ENCODE measurements at regions not wholly inside any gene's neighbourhood (a gene's known extent, or its start where the extent isn't known, plus 50 kb on each side); places are given as distances from the start of the nearest gene placed in this dataset.

DNA sequence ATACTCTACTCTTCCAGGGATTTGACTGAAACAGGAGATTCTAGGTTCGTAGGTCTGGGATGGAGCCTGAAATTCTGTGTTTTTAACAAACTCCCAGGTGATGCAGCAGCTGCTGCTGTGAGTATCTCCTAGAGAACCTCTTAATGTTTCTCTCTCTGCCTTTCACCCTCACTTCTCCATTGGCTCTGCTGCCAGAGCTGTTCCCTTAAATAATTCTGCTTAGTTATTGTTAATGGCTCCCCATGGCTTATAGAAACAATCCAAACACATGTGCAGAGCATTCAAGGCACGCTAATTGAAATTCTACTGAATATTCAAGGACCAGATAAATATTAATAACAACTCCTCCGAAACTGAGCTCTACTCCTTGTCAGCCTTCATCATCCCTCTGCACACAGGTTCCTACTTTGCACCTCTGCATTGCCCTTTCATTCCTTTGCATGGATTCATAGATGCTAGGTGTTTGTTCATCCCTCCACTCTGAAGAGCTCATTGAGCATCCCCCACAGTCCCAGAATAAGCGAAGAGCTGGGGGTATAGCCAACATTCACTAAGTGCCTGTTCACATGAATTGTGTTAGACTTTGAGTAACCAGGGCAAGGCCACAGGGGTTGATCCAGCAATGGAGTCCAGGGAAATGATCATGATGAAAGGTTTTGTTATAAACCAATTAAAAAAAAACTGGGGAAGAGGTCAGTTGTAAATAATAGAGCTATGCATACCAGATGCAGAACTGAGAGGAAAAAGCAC is 488.4 kb upstream of the JAG1 start:
- no peaks in the 10 kb centered on the region for H4K20me1 ChIP-seq (ENCODE audit: insufficient read depth, low read length)
- H3K4me3 ChIP-seq (ENCODE audit: low read depth, low read length, poor library complexity, severe bottlenecking) = no peak overlapping the region
- H3K9me3 ChIP-seq (ENCODE audit: low read length) = no peaks in the 10 kb centered on the region
- CTCF ChIA-PET (ENCODE audit: unreplicated experiment) = no interaction called here
- TF ChIP-seq EZH2phosphoT487 (IDR thresholded peaks at IDR 0.05; ENCODE audit: borderline replicate concordance, low read depth, low read length) = no peak
- TF ChIP-seq, protein P1, sequence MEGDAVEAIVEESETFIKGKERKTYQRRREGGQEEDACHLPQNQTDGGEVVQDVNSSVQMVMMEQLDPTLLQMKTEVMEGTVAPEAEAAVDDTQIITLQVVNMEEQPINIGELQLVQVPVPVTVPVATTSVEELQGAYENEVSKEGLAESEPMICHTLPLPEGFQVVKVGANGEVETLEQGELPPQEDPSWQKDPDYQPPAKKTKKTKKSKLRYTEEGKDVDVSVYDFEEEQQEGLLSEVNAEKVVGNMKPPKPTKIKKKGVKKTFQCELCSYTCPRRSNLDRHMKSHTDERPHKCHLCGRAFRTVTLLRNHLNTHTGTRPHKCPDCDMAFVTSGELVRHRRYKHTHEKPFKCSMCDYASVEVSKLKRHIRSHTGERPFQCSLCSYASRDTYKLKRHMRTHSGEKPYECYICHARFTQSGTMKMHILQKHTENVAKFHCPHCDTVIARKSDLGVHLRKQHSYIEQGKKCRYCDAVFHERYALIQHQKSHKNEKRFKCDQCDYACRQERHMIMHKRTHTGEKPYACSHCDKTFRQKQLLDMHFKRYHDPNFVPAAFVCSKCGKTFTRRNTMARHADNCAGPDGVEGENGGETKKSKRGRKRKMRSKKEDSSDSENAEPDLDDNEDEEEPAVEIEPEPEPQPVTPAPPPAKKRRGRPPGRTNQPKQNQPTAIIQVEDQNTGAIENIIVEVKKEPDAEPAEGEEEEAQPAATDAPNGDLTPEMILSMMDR (conservative IDR thresholded peaks at IDR 0.05; ENCODE audit: low read length) = no peak
- POLR2A ChIA-PET = no interaction called here
- H3K9me2 ChIP-seq (ENCODE audit: insufficient read depth, low read length) = no peaks in the 10 kb centered on the region
- H3K27ac ChIP-seq (ENCODE audit: low read depth, low read length, poor library complexity, severe bottlenecking) = no peak overlapping the region
- no peaks in the 10 kb centered on the region for H3K4me1 ChIP-seq (ENCODE audit: insufficient read depth, low read length, poor library complexity, severe bottlenecking)
- no peak for DNase-seq (ENCODE audit: low spot score)
- no peaks in the 10 kb centered on the region for H3K36me3 ChIP-seq (ENCODE audit: insufficient read depth, low read length)
- intact Hi-C loops (cut with micrococcal nuclease; ENCODE audit: unreplicated experiment) = no loop called here
- H2AFZ ChIP-seq (ENCODE audit: low read length) = no peak overlapping the region
- no TSS peak for BruUV-seq (replicated peaks)
- H3K4me2 ChIP-seq (ENCODE audit: low read length) = no peak overlapping the region
- no peaks in the 10 kb centered on the region for H3K79me2 ChIP-seq (ENCODE audit: insufficient read depth, low read depth, low read length)

DNA sequence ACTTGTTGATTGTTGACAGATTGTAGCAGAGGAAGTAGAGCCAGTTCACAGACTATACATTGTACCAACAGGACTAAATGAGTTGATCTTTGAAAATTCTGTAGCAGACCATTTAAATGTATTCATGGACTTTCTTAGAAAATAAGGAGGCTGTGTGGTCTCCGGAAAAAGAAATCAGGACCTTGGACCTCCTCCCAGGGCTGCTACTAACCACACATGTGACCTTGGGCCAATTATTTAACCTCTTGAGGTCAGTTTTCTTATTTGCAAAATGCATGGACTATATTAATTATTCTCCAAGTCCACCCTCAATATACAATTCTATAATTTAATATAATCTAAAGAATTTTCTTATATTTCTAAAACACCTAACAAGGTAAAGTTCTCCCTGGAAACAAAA is 492.0 kb upstream of the JAG1 start:
- H3K27ac ChIP-seq (ENCODE audit: low read depth, low read length, poor library complexity, severe bottlenecking) = no peak overlapping the region
- ChIA-PET CTCF (ENCODE audit: unreplicated experiment) (no interaction called here), POLR2A (interaction anchor here (0.8 kb wide), 1 partner anchor 1374 kb away, joined by 4 read pairs; no protein-coding TSS in a partner anchor)
- H3K36me3 ChIP-seq (ENCODE audit: insufficient read depth, low read length) = no peaks in the 10 kb centered on the region
- no peak overlapping the region for H3K4me3 ChIP-seq (ENCODE audit: low read depth, low read length, poor library complexity, severe bottlenecking)
- H3K9me3 ChIP-seq (ENCODE audit: low read length) = no peaks in the 10 kb centered on the region
- no peaks in the 10 kb centered on the region for H3K4me1 ChIP-seq (ENCODE audit: insufficient read depth, low read length, poor library complexity, severe bottlenecking)
- intact Hi-C loops (cut with micrococcal nuclease; ENCODE audit: unreplicated experiment) = no loop called here
- no peak for DNase-seq (ENCODE audit: low spot score)
- H3K79me2 ChIP-seq (ENCODE audit: insufficient read depth, low read depth, low read length) = no peaks in the 10 kb centered on the region
- no peak overlapping the region for H3K4me2 ChIP-seq (ENCODE audit: low read length)
- H3K9me2 ChIP-seq (ENCODE audit: insufficient read depth, low read length) = no peaks in the 10 kb centered on the region
- no peak for TF ChIP-seq EZH2phosphoT487 (IDR thresholded peaks at IDR 0.05; ENCODE audit: borderline replicate concordance, low read depth, low read length)
- TF ChIP-seq, protein P1 (conservative IDR thresholded peaks at IDR 0.05; ENCODE audit: low read length) = no peak
- H2AFZ ChIP-seq (ENCODE audit: low read length) = no peak overlapping the region
- H4K20me1 ChIP-seq (ENCODE audit: insufficient read depth, low read length) = no peaks in the 10 kb centered on the region
- BruUV-seq (replicated peaks) = no TSS peak

DNA sequence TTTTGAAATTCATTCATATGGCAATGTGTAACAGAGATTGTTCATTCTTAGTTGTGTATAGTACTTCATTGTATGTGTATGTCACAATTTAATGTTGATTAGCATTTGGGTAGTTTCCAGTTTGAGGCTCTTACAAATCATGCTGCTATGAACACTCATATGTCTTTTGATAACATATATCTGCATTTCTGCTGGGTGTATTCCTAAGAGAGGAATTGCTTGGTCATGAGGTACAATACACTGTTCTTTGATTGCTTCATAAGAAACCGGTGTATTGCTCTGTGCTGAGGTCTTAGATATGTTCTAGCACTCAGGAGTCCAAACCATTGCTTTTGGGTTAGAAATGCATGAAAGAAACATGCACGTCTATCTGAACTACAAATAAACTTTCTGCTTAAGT is 492.9 kb upstream of the JAG1 start:
- Histone ChIP-seq H3K36me3 (ENCODE audit: insufficient read depth, low read length) (no peaks in the 10 kb centered on the region), H2AFZ (ENCODE audit: low read length) (no peak overlapping the region), H3K4me2 (ENCODE audit: low read length) (no peak overlapping the region), H3K4me3 (ENCODE audit: low read depth, low read length, poor library complexity, severe bottlenecking) (no peak overlapping the region), H3K4me1 (ENCODE audit: insufficient read depth, low read length, poor library complexity, severe bottlenecking) (no peaks in the 10 kb centered on the region), H4K20me1 (ENCODE audit: insufficient read depth, low read length) (no peaks in the 10 kb centered on the region), H3K79me2 (ENCODE audit: insufficient read depth, low read depth, low read length) (no peaks in the 10 kb centered on the region), H3K9me2 (ENCODE audit: insufficient read depth, low read length) (no peaks in the 10 kb centered on the region), H3K9me3 (ENCODE audit: low read length) (no peaks in the 10 kb centered on the region), H3K27ac (ENCODE audit: low read depth, low read length, poor library complexity, severe bottlenecking) (no peak overlapping the region)
- BruUV-seq (replicated peaks) = no TSS peak
- ChIA-PET POLR2A (no interaction called here), CTCF (ENCODE audit: unreplicated experiment) (no interaction called here)
- DNase-seq (ENCODE audit: low spot score) = no peak
- intact Hi-C loops (cut with micrococcal nuclease; ENCODE audit: unreplicated experiment) = no loop called here
- TF ChIP-seq, protein P1 (conservative IDR thresholded peaks at IDR 0.05; ENCODE audit: low read length) = no peak
